ENCODE measurements at regions not wholly inside any gene's neighbourhood (a gene's known extent, or its start where the extent isn't known, plus 50 kb on each side); places are given as distances from the start of the nearest gene placed in this dataset.
A peak's percentile ranks its signal among the peaks of the same experiment; 100 is the strongest.

- Histone ChIP-seq H3K27ac (peak overlapping the region in 1 of 2 donors; percentile 8), H3K9me3 (no peaks in the 10 kb centered on the region), H3K27me3 (replicated peaks; ENCODE audit: insufficient read depth) (no peaks in the 10 kb centered on the region), H3K36me3 (no peaks in the 10 kb centered on the region), H3K4me3 (no peak overlapping the region), H3K4me1 (replicated peaks) (no peaks in the 10 kb centered on the region)
- 87% methylated on average over 3 of the region's 3 CpGs for WGBS
- DNase-seq (ENCODE audit: low spot score), result no peak
- no peak for TF ChIP-seq POLR2AphosphoS5 (IDR thresholded peaks at IDR 0.05)
- no peak for TF ChIP-seq CTCF (IDR thresholded peaks at IDR 0.05)
- no peak for TF ChIP-seq POLR2A (IDR thresholded peaks at IDR 0.05)
- intact Hi-C loops (cut with DNase I), result no loop called here
Observed at GRCh38 chr13:33637978-33638743, 179.8 kb upstream of the RFC3 start.

- TF ChIP-seq CTCF (IDR thresholded peaks at IDR 0.05) (no peak), POLR2AphosphoS5 (IDR thresholded peaks at IDR 0.05) (no peak), POLR2A (IDR thresholded peaks at IDR 0.05) (no peak)
- Histone ChIP-seq H3K36me3 (no peaks in the 10 kb centered on the region), H3K9me3 (no peaks in the 10 kb centered on the region), H3K27ac (no peak overlapping the region), H3K4me1 (replicated peaks) (no peaks in the 10 kb centered on the region), H3K4me3 (no peak overlapping the region), H3K27me3 (replicated peaks; ENCODE audit: insufficient read depth) (no peaks in the 10 kb centered on the region)
- no peak for DNase-seq (ENCODE audit: low spot score)
- WGBS, result 72% methylated on average over 3 of the region's 3 CpGs
- intact Hi-C loops (cut with DNase I), result no loop called here
Observed at GRCh38 chr13:33639158-33639557, 178.8 kb upstream of the RFC3 start.

- H3K4me1 ChIP-seq (replicated peaks), result no peaks in the 10 kb centered on the region
- no peak overlapping the region for H3K4me3 ChIP-seq
- H3K9me3 ChIP-seq, result no peaks in the 10 kb centered on the region
- no peaks in the 10 kb centered on the region for H3K36me3 ChIP-seq
- H3K27ac ChIP-seq, result no peak overlapping the region
- no peak for TF ChIP-seq CTCF (IDR thresholded peaks at IDR 0.05)
- no peak for TF ChIP-seq POLR2AphosphoS5 (IDR thresholded peaks at IDR 0.05)
- TF ChIP-seq POLR2A (IDR thresholded peaks at IDR 0.05), result no peak
- DNase-seq (ENCODE audit: low spot score), result no peak
- WGBS, result 97% methylated on average over 4 of the region's 4 CpGs
- no peaks in the 10 kb centered on the region for H3K27me3 ChIP-seq (replicated peaks; ENCODE audit: insufficient read depth)
- intact Hi-C loops (cut with DNase I), result no loop called here
Observed at GRCh38 chr13:33639626-33640080, 178.3 kb upstream of the RFC3 start.

- intact Hi-C loops (cut with DNase I), result no loop called here
- TF ChIP-seq POLR2A (IDR thresholded peaks at IDR 0.05) (no peak), POLR2AphosphoS5 (IDR thresholded peaks at IDR 0.05) (no peak), CTCF (IDR thresholded peaks at IDR 0.05) (no peak)
- H3K9me3 ChIP-seq, result no peaks in the 10 kb centered on the region
- no peak overlapping the region for H3K4me3 ChIP-seq
- no peaks in the 10 kb centered on the region for H3K36me3 ChIP-seq
- H3K27ac ChIP-seq, result no peak overlapping the region
- H3K4me1 ChIP-seq (replicated peaks), result no peaks in the 10 kb centered on the region
- DNase-seq (ENCODE audit: low spot score), result no peak
- H3K27me3 ChIP-seq (replicated peaks; ENCODE audit: insufficient read depth), result no peaks in the 10 kb centered on the region
Observed at GRCh38 chr13:33640832-33641231, 177.1 kb upstream of the RFC3 start.
